GM18519 (cell line): ENCODE measurements at regions not wholly inside any gene's neighbourhood (a gene's known extent, or its start where the extent isn't known, plus 50 kb on each side); places are given as distances from the start of the nearest gene placed in this dataset.
"Not testable (repeated sequence)": the region's sequence is repeated elsewhere in the genome, so short reads cannot be mapped to it uniquely, and the experiment has no call there.

Source experiments
- ATAC-seq: cut with Tn5 transposase; IDR thresholded peaks from one replicate; pipeline ENCODE4 v1.9.1; 2021; ENCODE audit warnings: mild to moderate bottlenecking, moderate library complexity; ENCODE audit not compliant: unreplicated experiment, low FRiP score

DNA sequence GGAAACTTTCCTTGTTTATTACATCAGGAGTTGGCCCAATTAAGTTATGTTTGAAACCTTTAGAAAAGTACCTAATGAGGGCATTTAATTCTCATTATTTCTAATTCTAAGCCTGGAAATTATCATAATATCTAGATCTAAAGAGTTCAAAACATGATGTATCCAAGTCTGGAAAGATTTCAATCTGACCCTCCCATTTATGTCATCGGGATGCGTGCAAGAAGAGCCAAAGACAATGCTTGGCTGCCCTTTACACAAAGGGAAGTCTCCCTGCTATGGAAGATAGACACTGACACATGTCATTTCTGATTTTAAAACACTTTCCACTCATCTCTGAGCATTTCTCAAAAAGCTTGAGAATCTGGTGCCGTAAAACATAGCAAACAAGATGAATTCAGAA lies 222.4 kb downstream of the ANTXR2 start:
- ATAC-seq: no peak

DNA sequence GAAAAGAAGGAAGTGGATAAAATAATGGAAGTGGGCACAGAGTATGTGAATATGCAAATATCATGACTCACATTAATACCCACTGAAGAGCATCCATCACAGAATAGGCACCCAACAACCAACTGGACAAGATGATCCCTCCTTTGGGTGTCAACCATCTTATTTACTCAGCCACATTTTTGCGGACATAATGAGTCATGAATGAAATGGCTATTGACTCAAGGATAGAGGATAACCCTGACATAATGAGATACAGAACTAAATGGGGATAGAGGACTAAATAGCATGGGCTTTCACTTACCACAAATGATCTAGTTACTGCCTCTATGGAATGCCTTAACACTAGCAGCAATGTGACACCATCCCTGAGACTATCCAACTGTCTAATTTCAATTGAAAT lies 224.7 kb downstream of the ANTXR2 start:
- ATAC-seq: no peak

DNA sequence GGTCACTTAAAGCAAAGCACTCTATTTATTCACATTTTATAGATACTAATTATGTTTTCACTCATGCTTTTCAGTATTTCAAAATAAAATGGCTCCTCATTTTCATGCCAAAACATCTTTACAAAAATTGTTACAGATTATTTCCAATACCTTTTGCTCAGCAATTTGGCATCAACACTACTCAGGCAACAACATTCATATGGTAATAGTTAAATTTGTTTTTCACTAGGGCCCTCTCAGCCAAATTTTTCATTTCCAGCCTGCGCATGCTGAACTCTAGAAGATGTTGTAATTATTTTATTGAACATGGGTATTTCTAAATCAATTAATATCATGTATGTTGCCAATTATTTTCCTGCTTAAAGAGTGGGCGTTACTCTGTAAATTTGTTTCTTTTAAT lies 225.6 kb downstream of the ANTXR2 start:
- no peak for ATAC-seq

DNA sequence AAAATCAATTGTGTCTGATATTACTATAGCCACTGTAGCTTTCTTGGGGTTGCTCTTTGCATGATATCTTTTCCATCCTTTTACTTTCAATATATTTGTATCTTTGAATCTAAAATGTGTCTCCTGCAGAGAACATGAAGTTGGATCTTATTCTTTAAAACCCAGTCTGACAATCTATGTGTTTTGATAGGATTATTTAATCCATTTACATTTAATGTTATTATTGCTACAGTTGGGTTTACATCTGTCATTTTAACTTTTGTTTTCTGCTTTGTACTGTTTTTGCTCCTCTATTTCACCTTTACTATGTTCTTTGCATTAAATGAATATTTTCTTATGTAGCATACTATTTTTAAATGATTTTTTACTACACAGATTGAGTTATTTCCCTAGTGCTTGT lies 230.9 kb downstream of the ANTXR2 start:
- no peak for ATAC-seq

GRCh38 chr4:79833857-79834256 lies 239.2 kb downstream of the ANTXR2 start:
- ATAC-seq: no peak

DNA sequence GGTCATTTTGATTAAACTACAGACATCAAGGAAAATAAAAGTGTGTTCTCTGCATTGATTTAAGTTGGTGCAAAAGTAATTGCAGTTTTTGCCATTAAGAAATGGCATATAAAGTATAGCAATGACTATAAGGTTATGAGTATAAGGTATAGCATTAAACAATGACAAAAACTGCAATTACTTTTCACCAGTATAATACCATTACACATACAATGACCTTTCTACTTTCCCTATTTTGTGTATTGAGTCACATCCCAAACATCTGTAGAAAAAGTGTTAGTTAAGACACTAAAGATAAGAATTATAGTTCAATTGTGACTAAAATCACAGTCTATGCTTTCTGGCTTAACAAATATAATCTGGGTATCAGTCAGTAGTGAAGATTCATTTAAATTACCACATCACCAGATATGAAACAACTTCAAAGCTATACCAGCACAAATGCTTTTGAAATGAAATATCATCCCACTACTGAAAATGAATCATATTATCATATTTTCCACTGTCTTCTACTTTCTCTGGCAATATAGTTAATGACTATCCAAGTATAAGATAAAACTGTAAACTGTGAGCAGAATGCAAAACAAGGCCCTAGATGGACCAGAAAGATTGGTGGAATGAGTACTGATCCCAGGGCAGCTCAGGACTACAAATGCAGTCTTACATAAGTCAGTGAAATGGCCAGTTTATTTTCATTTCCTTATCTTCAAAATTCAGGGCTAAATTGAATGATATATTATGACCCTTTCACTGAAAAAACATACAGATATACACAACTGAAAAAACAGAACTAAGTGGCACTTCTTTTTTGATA lies 241.1 kb downstream of the ANTXR2 start:
- no peak for ATAC-seq

- ATAC-seq: no peak
These were observed 241.9 kb downstream of the ANTXR2 start for GRCh38 chr4:79831119-79831528.

DNA sequence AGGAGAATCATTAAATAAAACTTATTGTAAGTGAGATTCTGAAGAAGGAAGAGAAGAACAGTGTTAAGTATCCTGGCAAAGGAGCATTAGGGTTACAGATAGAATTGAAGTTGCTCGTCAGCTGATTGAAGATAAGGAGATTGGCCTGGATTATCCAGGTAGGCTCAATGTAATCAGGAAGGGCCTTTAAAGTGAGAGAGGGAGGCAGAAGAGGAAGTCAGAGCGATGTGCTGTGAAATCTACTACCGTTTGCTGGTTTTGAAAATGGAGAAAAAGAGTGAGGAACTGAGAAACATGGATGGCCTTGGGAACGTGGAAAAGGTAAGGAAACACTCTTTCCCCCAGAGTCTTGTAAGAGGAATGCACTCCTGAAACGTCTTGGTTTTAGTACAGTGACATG lies 245.7 kb downstream of the ANTXR2 start:
- ATAC-seq: no peak

GRCh38 chr4:79823148-79823763 lies 249.8 kb downstream of the ANTXR2 start:
- ATAC-seq: no peak

GRCh38 chr4:79820427-79820826 lies 252.6 kb downstream of the ANTXR2 start:
- no peak for ATAC-seq

DNA sequence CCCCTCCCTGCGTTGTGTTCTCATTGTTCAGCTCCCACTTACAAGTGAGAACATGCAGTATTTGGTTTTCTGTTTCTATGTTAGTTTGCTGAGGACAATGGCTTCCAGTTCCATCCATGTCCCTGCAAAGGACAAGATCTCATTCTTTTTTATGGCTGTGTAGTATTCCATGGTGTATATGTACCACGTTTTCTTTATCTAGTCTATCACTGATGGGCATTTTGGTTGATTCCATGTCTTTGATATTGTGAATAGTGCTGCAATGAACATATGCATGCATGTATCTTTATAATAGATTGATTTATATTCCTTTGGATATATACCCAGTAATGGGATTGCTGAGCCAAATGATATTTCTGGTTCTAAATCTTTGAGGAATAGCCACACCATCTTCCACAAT lies 265.1 kb downstream of the ANTXR2 start:
- ATAC-seq: not testable (repeated sequence)

DNA sequence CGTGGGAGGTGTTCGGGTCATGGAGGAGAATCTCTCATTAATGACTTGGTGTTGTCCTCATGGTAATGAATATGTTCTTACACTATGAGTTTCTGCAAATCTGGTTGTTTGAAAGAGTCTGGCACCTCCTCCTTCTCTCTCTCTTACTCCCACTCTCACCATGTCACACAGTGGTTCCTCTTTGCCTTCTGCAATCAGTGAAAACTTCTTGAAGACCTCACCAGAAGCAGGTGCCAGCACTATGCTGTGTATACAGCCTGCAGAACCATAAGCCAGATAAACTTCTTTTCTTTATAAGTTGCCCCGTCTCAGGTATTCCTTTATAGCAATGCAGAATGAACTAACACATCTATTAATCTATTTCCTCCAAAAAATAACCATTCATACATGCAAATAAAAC lies 275.0 kb downstream of the ANTXR2 start:
- no peak for ATAC-seq

DNA sequence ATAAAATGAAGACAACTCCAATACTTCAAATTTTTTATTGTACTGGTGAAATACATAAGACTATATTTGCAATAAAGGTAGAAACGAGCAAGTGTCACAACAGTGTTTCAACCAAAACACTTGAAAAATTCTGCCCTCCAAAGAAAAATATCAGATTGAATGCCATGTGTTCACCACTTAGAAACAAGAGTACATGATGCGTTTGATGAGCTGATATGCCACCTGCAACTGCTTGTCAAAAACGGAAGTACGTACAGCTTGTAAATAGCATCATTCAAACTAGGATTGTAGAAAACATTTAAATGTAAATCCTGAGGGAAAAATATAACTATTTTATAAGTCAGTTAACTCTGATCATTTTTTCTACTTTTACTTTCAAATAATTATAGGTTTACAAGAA lies 276.1 kb downstream of the ANTXR2 start:
- no peak for ATAC-seq

DNA sequence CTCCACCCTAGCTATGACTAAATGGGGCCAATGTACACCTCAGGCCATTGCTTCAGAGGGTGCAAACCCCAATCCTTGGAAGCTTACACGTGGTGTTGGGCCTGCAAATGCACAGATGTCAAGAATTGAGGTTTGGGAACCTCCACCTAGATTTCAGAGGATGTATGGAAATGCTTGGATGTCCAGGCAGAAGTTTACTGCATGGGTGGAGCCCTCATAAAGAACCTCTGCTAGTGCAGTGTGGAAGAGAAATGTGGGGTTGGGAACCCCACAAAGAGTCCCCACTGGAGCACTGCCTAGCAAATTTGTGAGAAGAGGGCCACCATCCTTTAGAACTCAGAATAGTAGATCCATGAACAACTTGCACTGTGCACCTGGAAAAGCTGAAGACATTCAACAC lies 284.1 kb downstream of the ANTXR2 start:
- no peak for ATAC-seq

GRCh38 chr4:79780129-79780528 lies 292.9 kb downstream of the ANTXR2 start:
- no peak for ATAC-seq

- ATAC-seq: no peak
These were observed 300.5 kb downstream of the ANTXR2 start for GRCh38 chr4:79772510-79772909.

- no peak for ATAC-seq
These were observed 308.9 kb downstream of the ANTXR2 start for GRCh38 chr4:79764120-79764519.

DNA sequence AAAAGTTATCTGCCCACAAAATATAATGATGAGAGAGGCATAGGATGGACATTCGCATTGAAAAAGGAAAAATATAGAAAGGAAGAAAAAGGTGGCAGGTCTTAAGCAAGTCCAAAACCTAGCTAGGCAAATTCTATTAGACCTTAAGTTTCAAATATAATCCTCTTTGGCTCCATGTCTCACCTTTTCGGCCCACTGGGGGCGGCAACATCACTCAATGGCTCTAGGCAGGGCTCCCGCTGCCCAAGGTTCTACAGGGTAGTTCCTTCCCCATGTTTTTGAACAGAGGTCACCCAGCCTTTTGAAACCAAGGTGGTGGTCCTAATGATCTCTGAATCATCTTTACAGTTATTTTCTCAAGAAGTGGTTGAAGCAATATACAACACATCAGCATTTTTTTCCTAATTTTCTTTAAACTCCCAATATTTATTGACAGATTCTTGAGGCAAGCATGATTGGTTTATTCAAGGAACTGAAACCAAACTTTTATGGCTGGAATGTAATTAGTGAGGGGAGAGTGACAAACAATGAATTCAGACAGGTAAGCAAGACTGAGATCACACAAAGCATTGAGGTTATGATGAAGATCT lies 309.4 kb downstream of the ANTXR2 start:
- no peak for ATAC-seq

DNA sequence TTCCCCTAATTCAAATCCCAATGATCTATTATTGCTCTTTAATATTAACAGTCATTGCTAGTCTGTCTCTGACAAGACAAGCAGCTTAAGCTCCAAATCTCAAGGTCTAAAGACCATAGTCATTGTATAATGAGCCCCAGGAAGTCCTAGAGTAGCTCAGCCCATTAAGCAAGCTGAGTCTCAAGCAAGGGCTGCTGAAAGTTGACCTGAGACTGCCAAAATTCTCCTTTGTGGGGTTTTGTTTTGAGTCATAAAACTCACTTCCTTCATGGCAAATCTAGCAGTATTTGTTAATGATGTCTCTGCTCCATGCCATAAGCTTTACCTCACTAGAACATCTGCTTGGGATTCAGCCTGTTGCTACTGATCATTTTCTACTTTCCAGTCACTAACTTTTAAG lies 313.2 kb downstream of the ANTXR2 start:
- ATAC-seq: peak; percentile 74

DNA sequence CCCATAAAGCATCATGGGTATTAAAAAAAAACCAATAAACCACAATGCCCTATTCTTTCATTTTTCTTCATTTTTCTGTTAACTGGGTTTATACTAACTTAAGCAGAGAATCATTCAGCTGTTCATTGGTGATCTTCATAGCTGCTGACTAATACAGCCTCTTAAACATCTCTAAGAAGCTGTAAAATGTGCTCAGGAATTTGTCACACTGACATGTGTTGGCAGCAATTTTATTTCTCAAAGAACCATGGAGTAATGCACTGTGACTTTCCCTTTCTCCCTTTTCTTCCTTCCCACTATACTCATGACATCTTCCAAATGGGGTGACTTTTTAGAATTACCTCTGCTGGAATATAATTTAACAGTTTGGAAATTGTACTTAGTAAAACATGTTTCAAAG lies 315.4 kb downstream of the ANTXR2 start:
- ATAC-seq: no peak

DNA sequence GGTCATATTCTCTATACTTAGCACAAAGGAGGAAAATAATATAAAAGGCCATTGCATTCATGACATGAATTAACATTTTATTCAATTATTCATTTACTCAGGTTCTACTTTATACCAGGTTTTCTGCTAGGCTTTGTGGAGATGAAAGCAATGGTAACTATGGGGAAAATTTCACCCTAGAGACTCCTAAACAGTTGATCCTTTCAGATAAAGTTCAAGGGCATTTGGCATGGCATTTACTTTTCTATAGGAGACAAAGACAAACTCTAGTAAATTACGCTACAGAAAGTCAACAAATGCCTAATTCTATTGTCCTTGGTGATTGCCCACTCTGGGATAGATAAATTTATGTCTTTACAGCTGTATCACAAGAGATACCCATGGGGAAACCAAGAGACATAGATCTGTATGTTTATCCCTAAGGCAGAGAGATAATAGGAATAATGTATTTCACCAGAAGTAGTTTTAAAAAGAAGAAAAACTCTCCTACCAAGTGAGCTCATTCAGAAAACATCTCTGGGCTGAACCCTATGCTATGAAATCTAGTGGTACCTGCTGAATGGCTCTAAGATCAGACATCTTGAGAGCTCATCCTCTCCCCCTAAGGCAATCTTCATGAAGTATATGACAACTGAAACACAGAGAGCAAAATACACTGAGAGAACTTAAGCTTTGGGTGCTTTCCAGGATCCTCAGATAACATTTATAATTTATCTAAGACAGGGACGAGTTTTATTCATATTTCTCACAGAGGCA lies 316.7 kb downstream of the ANTXR2 start:
- ATAC-seq: no peak
